ENCODE measurements at regions not wholly inside any gene's neighbourhood (a gene's known extent, or its start where the extent isn't known, plus 50 kb on each side); places are given as distances from the start of the nearest gene placed in this dataset.

DNA sequence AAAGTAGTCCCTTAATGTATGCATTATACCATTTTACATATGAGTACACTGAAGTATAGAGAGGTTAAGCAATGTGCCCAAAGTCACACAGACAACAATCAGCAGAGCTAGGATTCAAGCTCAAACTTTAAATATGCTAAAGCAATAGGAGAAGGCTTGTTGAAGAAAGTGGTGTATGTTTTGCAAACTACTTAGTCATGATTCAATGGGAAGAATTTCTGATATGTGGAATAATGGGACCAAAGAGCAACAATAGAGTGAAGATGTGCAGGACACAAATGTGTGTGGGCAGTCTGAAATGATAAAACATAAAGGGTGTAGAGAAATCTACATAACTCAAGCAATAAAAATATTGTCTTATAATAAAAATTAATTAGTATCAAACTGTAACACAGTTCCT is 109.0 kb upstream of the ARSJ start:
- TF ChIP-seq, protein P1, sequence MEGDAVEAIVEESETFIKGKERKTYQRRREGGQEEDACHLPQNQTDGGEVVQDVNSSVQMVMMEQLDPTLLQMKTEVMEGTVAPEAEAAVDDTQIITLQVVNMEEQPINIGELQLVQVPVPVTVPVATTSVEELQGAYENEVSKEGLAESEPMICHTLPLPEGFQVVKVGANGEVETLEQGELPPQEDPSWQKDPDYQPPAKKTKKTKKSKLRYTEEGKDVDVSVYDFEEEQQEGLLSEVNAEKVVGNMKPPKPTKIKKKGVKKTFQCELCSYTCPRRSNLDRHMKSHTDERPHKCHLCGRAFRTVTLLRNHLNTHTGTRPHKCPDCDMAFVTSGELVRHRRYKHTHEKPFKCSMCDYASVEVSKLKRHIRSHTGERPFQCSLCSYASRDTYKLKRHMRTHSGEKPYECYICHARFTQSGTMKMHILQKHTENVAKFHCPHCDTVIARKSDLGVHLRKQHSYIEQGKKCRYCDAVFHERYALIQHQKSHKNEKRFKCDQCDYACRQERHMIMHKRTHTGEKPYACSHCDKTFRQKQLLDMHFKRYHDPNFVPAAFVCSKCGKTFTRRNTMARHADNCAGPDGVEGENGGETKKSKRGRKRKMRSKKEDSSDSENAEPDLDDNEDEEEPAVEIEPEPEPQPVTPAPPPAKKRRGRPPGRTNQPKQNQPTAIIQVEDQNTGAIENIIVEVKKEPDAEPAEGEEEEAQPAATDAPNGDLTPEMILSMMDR (IDR thresholded peaks at IDR 0.05), result no peak
- no peak for TF ChIP-seq POLR2A (IDR thresholded peaks at IDR 0.05)

Measured in adrenal gland (tissue), 5 donors.